ENCODE measurements at regions not wholly inside any gene's neighbourhood (a gene's known extent, or its start where the extent isn't known, plus 50 kb on each side); places are given as distances from the start of the nearest gene placed in this dataset.

- no peak overlapping the region for H3K4me3 ChIP-seq (ENCODE audit: low read depth, low read length)
- in situ Hi-C loops (cut with HindIII; ENCODE audit: low pct_ligation_motif_present, low sequenced_read_pairs): no loop called here
- no peaks in the 10 kb centered on the region for H3K27me3 ChIP-seq (replicated peaks)
- no peak overlapping the region for H3K27ac ChIP-seq
- no peak for TF ChIP-seq CTCF (IDR thresholded peaks at IDR 0.05; ENCODE audit: low read depth, low read length, missing control alignments)
- no peak for DNase-seq
- no peaks in the 10 kb centered on the region for H3K36me3 ChIP-seq (replicated peaks)
These were observed 146.2 kb downstream of the PLPP3 start for GRCh38 chr1:56433056-56433577.

DNA sequence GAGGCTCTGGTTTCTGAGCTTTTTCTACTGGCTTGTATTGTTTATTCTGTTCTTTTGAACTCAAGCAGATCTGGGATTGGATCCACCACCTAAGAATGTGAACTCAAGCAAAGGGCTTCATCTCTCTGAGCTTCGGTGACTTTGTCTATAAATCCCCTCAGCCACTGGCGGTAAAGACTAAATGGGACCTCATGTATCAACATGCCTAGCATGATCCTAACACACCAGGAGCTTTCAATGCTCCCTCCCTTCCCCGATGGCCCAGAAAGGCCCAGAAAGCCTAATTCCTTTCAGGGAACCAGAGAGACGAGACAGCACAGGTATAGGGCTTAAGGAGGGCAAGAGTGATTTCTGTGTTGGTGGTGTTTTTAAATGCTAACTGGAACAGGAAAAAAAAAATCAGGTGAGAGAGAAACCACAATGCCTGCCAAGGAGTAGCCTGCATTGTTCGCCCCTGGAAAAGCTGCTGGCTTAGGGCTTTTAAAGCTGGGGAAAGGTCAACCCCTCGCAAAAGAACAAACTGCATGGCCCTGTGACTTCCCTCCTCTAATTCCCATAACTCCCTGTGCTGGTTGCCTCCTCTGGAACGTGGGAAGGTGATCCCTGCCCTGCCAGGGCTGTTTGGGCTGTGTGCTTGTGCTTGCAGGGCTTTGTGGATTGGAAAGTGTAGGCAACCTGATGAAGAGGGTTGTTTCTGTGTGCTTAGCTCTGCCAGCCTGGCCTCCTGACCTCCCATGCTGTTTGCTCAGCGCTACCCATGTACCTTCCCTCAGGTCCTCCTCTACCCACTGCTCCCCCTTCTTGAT, 147.0 kb downstream of the PLPP3 start:
- Histone ChIP-seq H3K36me3 (replicated peaks) (no peaks in the 10 kb centered on the region), H3K4me3 (ENCODE audit: low read depth, low read length) (no peak overlapping the region), H3K27me3 (replicated peaks) (no peaks in the 10 kb centered on the region), H3K27ac (no peak overlapping the region)
- in situ Hi-C loops (cut with HindIII; ENCODE audit: low pct_ligation_motif_present, low sequenced_read_pairs): no loop called here
- no peak for TF ChIP-seq CTCF (IDR thresholded peaks at IDR 0.05; ENCODE audit: low read depth, low read length, missing control alignments)
- no peak for DNase-seq

DNA sequence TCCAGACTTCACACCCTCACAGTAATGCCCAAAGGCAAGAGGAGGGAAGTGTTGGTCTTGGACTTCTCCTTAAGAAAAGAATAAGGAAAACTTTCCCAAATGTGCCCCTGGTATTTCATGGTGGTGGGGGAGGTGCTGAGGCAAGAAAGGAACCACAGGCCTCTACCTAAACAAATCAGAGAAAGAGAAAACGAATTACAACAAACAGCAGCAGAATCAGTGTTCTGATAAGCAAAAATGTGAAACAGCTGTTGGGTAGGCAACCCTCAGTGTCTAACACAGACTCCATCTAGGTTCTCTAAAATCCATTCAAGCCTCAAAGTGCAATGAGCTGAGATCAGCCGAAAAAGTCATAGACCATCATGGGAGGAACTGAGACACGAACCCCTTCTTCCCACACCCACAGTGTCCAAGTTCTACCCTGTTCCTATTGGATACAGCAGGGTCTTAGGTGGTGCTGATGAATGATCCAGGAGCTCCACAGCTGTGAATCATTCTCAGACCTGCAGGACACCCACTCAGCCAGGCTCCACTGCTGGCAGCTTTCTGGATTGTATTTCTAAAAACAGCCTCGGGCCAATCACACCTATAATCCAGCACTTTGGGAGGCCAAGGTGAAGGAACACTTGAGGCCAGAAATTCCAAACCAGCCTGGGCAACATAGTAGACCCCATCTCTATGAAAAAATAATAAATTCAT, 149.1 kb downstream of the PLPP3 start:
- Histone ChIP-seq H3K27me3 (replicated peaks) (no peaks in the 10 kb centered on the region), H3K4me3 (ENCODE audit: low read depth, low read length) (no peak overlapping the region), H3K27ac (no peak overlapping the region), H3K36me3 (replicated peaks) (no peaks in the 10 kb centered on the region)
- in situ Hi-C loops (cut with HindIII; ENCODE audit: low pct_ligation_motif_present, low sequenced_read_pairs): no loop called here
- DNase-seq: no peak
- no peak for TF ChIP-seq CTCF (IDR thresholded peaks at IDR 0.05; ENCODE audit: low read depth, low read length, missing control alignments)

DNA sequence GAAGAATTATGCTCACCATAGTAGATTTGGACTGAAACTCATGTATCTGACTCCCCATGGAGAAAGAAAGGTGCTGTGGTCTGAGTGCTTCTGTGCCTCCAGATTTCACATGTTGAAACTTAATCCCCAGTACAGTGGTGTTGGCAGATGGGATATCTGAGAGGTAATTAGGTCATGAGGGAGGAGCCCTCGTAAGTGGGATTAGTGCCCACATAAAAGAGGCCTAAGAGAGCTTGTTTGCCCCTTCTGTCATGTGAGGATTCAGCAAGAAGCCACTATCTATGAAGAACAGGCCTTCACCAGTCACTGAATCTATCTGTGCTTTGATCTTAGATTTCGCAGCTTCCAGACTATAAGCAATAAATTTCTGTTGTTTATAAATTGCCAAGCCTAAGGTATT, 150.1 kb downstream of the PLPP3 start:
- TF ChIP-seq CTCF (IDR thresholded peaks at IDR 0.05; ENCODE audit: low read depth, low read length, missing control alignments): no peak

GRCh38 chr1:56426587-56427381, 152.6 kb downstream of the PLPP3 start:
- Histone ChIP-seq H3K4me3 (ENCODE audit: low read depth, low read length) (no peak overlapping the region), H3K36me3 (replicated peaks) (no peaks in the 10 kb centered on the region), H3K27me3 (replicated peaks) (no peaks in the 10 kb centered on the region), H3K27ac (no peak overlapping the region)
- in situ Hi-C loops (cut with HindIII; ENCODE audit: low pct_ligation_motif_present, low sequenced_read_pairs): no loop called here
- DNase-seq: no peak
- no peak for TF ChIP-seq CTCF (IDR thresholded peaks at IDR 0.05; ENCODE audit: low read depth, low read length, missing control alignments)

More for the DNA sequence above, 150.1 kb downstream of the PLPP3 start:
- H3K36me3 ChIP-seq (replicated peaks): no peaks in the 10 kb centered on the region
- no peak overlapping the region for H3K27ac ChIP-seq
- in situ Hi-C loops (cut with HindIII; ENCODE audit: low pct_ligation_motif_present, low sequenced_read_pairs): no loop called here
- no peaks in the 10 kb centered on the region for H3K27me3 ChIP-seq (replicated peaks)
- H3K4me3 ChIP-seq (ENCODE audit: low read depth, low read length): no peak overlapping the region
- no peak for DNase-seq
